ENCODE measurements at regions not wholly inside any gene's neighbourhood (a gene's known extent, or its start where the extent isn't known, plus 50 kb on each side); places are given as distances from the start of the nearest gene placed in this dataset.
"Not testable (repeated sequence)": the region's sequence is repeated elsewhere in the genome, so short reads cannot be mapped to it uniquely, and the experiment has no call there.

GRCh38 chr10:56466005-56466404, 104.9 kb upstream of the ZWINT start (continued):
- TF ChIP-seq ZNF70 (CRISPR knock-in tag; IDR thresholded peaks at IDR 0.05): no peak
- no peak for TF ChIP-seq PATZ1 (CRISPR knock-in tag; IDR thresholded peaks at IDR 0.05; ENCODE audit: borderline replicate concordance)
- TF ChIP-seq ZFP3 (CRISPR knock-in tag; IDR thresholded peaks at IDR 0.05): no peak
- no peak for TF ChIP-seq ZC3H10 (CRISPR knock-in tag; IDR thresholded peaks at IDR 0.05)

DNA sequence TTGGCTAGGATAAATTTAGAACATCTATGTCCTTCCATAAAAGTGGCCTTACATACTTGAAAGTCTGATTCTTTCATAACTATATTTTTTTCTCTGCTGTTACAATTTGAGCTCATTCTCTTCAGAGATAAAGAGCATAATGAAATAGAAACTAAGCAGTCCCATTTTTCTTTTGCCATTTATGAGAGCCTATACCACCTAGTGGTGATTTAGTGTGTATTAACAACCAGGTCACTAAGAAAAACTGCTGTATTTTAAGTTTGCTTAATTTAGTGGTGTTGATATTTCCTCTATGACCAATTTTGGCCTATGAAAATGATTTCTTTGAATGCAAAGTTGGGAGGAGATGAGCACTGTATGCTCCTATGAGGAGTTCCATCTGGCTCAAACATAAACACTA, 88.7 kb upstream of the ZWINT start:
- no peak for ATAC-seq
- TF ChIP-seq TOX (CRISPR knock-in tag; IDR thresholded peaks at IDR 0.05; ENCODE audit: borderline replicate concordance) (no peak), ZC3H10 (CRISPR knock-in tag; IDR thresholded peaks at IDR 0.05) (no peak), CSRNP3 (CRISPR knock-in tag; IDR thresholded peaks at IDR 0.05) (no peak), RARB (CRISPR knock-in tag; IDR thresholded peaks at IDR 0.05) (no peak), ARNTL (CRISPR knock-in tag; IDR thresholded peaks at IDR 0.05; ENCODE audit: borderline replicate concordance, low read depth) (no peak), ZFP30 (CRISPR knock-in tag; IDR thresholded peaks at IDR 0.05) (no peak), SNAI2 (CRISPR knock-in tag; IDR thresholded peaks at IDR 0.05) (no peak), ISL1 (CRISPR knock-in tag; IDR thresholded peaks at IDR 0.05) (no peak), BACH2 (CRISPR knock-in tag; IDR thresholded peaks at IDR 0.05; ENCODE audit: borderline replicate concordance) (no peak)
- TF ChIP-seq, protein P1, sequence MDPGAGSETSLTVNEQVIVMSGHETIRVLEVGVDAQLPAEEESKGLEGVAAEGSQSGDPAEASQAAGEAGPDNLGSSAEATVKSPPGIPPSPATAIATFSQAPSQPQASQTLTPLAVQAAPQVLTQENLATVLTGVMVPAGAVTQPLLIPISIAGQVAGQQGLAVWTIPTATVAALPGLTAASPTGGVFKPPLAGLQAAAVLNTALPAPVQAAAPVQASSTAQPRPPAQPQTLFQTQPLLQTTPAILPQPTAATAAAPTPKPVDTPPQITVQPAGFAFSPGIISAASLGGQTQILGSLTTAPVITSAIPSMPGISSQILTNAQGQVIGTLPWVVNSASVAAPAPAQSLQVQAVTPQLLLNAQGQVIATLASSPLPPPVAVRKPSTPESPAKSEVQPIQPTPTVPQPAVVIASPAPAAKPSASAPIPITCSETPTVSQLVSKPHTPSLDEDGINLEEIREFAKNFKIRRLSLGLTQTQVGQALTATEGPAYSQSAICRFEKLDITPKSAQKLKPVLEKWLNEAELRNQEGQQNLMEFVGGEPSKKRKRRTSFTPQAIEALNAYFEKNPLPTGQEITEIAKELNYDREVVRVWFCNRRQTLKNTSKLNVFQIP (CRISPR knock-in tag; IDR thresholded peaks at IDR 0.05; ENCODE audit: borderline replicate concordance, low read depth): no peak

- ATAC-seq: not testable (repeated sequence)
Observed at GRCh38 chr10:56447613-56448012, 86.6 kb upstream of the ZWINT start.

DNA sequence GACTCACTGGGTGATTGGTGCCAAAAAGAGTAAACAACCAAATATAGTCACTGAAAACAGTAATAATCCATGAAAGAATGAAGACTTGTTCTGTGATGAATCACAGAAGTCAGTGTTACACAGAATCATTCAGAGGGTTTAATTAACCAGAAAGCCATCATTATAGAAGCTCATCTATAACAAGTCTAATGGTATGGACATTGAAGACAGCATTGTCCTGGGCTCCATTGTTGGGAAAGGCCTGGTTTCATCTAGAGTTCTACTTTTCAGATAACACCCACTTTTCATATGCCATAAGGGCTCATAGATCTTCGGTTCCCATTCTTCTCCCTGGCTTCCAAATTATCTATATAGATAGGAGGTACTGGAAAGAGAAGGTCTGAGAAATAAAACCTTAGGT, 80.3 kb upstream of the ZWINT start:
- ATAC-seq: not testable (repeated sequence)
